ENCODE measurements at regions not wholly inside any gene's neighbourhood (a gene's known extent, or its start where the extent isn't known, plus 50 kb on each side); places are given as distances from the start of the nearest gene placed in this dataset.

GRCh38 chr15:93801206-93801605, 430.2 kb upstream of the MCTP2 start:
- H3K36me3 ChIP-seq = no peaks in the 10 kb centered on the region
- H3K27ac ChIP-seq = no peak overlapping the region
- DNase-seq (no peak), ATAC-seq (no peak)
- H3K27me3 ChIP-seq = no peaks in the 10 kb centered on the region
- intact Hi-C loops (cut with DNase I) = no loop called here
- H3K9me3 ChIP-seq = no peaks in the 10 kb centered on the region
- H3K4me1 ChIP-seq = no peaks in the 10 kb centered on the region
- H3K4me3 ChIP-seq = no peak overlapping the region
- no peak for TF ChIP-seq POLR2A (IDR thresholded peaks at IDR 0.05)
- TF ChIP-seq, protein P1, sequence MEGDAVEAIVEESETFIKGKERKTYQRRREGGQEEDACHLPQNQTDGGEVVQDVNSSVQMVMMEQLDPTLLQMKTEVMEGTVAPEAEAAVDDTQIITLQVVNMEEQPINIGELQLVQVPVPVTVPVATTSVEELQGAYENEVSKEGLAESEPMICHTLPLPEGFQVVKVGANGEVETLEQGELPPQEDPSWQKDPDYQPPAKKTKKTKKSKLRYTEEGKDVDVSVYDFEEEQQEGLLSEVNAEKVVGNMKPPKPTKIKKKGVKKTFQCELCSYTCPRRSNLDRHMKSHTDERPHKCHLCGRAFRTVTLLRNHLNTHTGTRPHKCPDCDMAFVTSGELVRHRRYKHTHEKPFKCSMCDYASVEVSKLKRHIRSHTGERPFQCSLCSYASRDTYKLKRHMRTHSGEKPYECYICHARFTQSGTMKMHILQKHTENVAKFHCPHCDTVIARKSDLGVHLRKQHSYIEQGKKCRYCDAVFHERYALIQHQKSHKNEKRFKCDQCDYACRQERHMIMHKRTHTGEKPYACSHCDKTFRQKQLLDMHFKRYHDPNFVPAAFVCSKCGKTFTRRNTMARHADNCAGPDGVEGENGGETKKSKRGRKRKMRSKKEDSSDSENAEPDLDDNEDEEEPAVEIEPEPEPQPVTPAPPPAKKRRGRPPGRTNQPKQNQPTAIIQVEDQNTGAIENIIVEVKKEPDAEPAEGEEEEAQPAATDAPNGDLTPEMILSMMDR (IDR thresholded peaks at IDR 0.05) = no peak

- H3K4me3 ChIP-seq = no peak overlapping the region
- H3K27me3 ChIP-seq = no peaks in the 10 kb centered on the region
- H3K36me3 ChIP-seq = no peaks in the 10 kb centered on the region
- intact Hi-C loops (cut with DNase I) = no loop called here
- DNase-seq (no peak), ATAC-seq (no peak)
- H3K9me3 ChIP-seq = no peaks in the 10 kb centered on the region
- no peaks in the 10 kb centered on the region for H3K4me1 ChIP-seq
- TF ChIP-seq, protein P1 (IDR thresholded peaks at IDR 0.05) = no peak
- no peak for TF ChIP-seq POLR2A (IDR thresholded peaks at IDR 0.05)
- 74 to 78% (median 76%) methylated on average over 2 of the region's 2 CpGs for WGBS, 4 donors
- H3K27ac ChIP-seq = no peak overlapping the region
These were observed 430.6 kb upstream of the MCTP2 start for GRCh38 chr15:93800805-93801204.

DNA sequence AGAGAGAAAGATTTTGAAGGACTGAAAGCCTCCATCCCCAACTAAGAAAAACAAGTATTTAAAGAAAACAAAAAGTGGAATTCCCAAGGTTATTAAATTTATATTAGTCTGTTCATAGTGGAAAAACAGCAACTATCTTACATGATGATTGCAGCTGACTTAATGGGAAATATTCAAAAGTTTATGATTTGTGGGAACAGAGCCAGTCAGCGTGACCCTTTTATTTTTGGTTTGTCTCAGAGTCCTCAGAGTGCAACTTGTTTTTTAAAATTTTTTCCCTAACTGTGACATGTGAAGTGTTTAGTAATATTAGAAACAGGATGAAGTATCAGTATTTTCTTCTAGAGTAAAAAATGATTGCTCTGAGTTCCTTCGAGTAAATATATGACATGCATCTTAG, 441.9 kb upstream of the MCTP2 start:
- H3K27me3 ChIP-seq = no peaks in the 10 kb centered on the region
- H3K4me3 ChIP-seq = no peak overlapping the region
- 63 to 75% (median 71%) methylated on average over 2 of the region's 2 CpGs for WGBS, 4 donors
- H3K36me3 ChIP-seq = no peaks in the 10 kb centered on the region
- H3K4me1 ChIP-seq = no peaks in the 10 kb centered on the region
- no peaks in the 10 kb centered on the region for H3K9me3 ChIP-seq
- H3K27ac ChIP-seq = no peak overlapping the region
- DNase-seq (no peak), ATAC-seq (no peak)
- intact Hi-C loops (cut with DNase I) = no loop called here
- TF ChIP-seq, protein P1 (IDR thresholded peaks at IDR 0.05) = no peak
- TF ChIP-seq POLR2A (IDR thresholded peaks at IDR 0.05) = no peak

DNA sequence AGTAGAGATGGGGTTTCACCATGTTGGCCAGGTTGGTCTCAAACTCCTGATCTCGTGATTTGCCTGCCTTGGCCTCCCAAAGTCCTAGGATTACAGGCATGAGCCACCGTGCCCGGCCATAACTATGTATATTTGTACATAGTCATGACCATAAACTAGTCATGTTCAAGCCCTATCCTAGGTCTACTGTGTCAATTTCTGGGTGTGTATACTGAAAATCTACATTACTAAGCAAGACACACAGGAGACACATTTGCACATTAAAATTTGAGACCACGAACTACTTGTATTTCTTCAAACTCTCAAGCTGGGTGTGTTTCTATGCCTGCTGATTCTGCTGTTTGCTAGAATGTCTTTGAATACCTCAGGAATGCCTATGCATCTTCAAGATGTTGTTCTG, 451.3 kb upstream of the MCTP2 start:
- intact Hi-C loops (cut with DNase I) = no loop called here
- Histone ChIP-seq H3K9me3 (no peaks in the 10 kb centered on the region), H3K27me3 (no peaks in the 10 kb centered on the region), H3K4me1 (no peaks in the 10 kb centered on the region), H3K27ac (no peak overlapping the region), H3K36me3 (no peaks in the 10 kb centered on the region), H3K4me3 (no peak overlapping the region)
- TF ChIP-seq POLR2A (IDR thresholded peaks at IDR 0.05) = no peak
- TF ChIP-seq, protein P1 (IDR thresholded peaks at IDR 0.05) = no peak
- DNase-seq (no peak), ATAC-seq (no peak)
- WGBS, 4 donors = 76 to 85% (median 82%) methylated on average over 4 of the region's 4 CpGs
